NCI-H1105 treated with DMSO at 0.1 percent for 48 hours (cell line): ENCODE measurements at regions not wholly inside any gene's neighbourhood (a gene's known extent, or its start where the extent isn't known, plus 50 kb on each side); places are given as distances from the start of the nearest gene placed in this dataset.

Experiments
- DNase-seq: peaks from one replicate; lab custom pipeline; 2025; lab: John Stamatoyannopoulos, UW

GRCh38 chr19:31664096-31664495, 314.9 kb upstream of the TSHZ3 start:
- no peak for DNase-seq

DNA sequence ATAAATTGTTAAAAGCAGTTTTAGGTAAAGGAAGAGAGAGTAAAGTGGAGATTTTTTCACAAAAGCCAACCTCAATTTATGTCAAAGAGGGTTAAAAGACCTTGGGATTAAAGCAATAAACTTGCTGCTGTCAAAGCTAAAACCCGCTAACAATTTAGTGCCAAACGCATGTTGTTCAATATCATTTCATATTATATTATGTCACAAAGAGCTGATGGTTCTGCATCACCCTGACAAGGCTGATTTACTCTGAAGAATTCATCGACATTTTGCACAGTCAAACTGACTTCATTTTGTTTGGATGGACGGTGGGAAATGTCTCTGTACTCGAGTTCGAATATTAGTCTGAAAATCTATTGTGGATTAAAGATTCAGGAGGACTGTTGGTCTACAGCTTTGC, 315.8 kb upstream of the TSHZ3 start:
- DNase-seq: no peak

DNA sequence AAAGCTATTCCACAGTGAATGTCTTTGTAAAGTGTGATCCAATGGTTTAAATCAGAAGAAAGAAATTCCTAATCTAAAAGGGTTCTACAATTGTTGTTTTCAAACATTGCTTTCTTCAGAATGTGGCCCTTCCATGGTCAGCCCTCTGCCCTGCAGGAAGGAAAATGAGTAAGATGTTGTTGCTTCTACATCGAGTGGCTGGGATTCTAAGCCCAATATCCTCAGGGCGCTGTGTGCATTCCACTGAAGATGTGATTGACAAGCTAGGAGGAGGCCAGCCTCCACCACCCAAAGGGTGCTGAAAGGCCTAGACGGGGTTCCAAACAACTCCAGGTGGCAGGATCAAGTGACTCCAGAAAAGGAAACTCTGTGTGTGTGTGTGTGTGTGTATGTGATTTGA, 316.9 kb upstream of the TSHZ3 start:
- no peak for DNase-seq

DNA sequence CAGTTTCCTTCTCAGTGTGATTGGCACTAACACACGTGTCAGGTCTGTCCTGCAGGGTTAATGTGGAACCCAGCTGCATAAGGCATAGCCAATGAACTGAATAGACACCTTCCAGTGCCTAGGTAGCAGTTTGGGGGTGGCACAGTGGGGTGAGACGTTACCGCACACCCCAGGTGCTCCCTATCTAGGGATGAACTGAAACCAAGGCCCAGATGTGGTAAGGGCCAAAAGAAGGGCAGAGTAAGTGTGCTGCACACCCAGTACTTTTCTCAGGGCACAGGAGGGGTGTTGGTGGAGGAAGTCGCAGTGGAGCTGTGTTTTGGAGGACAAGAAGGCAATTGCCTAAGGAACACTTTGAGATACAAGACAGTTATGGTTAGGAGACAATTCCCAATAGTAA, 317.9 kb upstream of the TSHZ3 start:
- DNase-seq: no peak

- no peak for DNase-seq
Measured at GRCh38 chr19:31668921-31669320, 319.7 kb upstream of the TSHZ3 start.

- no peak for DNase-seq
Measured at GRCh38 chr19:31670931-31671330, 321.7 kb upstream of the TSHZ3 start.

DNA sequence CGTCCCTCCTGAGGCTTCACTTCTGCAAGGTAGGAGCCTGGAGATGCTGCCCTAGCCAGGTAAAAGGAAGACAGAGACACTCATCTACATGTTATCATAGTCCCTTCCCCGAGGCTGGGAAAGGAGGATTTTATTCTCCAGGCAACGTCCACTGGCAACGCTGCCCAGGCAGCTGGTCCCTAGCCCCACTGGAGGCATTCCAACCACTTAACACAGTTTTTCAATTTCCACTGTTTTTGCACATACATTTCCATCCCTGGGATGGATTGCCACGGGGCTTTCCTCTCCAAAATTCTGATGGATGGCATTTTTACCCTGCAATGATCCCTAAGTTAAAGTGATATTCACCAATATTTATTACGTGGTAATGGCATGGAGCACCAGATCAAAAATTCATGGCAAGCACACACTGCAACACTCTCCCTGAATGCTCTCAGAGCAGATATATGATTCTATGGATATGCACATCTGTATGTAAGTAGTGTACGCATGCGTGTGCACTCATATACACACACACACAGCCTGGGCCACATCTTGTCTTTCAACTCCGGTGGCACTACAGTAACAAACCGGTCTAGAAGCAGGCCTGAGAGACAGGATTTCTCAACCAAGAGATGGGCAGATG, 322.3 kb upstream of the TSHZ3 start:
- no peak for DNase-seq

DNA sequence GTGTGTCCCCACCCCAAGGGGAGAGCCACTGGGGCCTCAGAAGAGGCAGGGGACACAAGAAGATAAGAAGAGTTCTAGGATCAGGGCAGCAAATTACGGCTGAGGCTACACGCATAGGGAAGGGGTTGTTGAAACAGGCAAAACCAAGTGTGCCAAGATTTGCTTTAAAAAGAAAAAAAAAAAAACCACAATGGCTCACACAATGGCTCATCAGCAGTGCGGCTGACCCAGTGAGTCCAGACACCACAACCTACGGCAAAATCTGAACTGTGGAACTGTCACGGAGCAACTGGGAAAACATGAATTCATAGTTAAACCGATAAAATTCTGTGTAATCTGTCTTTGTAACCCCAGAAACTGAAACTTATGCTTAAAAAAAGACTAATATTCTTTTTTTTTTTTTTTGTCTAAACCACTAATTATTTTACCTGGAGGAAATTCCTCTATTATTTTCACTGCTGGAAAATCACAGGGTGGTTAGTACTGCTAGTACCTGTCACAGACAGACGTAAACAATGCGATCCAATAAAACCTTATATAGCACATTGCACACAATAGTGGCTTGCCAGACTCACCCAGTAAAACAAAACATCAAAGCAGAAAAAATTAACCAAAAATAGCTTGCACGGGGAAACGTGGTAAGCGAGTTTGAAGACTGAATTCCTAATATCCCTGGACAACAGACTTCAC, 325.4 kb upstream of the TSHZ3 start:
- DNase-seq: no peak

DNA sequence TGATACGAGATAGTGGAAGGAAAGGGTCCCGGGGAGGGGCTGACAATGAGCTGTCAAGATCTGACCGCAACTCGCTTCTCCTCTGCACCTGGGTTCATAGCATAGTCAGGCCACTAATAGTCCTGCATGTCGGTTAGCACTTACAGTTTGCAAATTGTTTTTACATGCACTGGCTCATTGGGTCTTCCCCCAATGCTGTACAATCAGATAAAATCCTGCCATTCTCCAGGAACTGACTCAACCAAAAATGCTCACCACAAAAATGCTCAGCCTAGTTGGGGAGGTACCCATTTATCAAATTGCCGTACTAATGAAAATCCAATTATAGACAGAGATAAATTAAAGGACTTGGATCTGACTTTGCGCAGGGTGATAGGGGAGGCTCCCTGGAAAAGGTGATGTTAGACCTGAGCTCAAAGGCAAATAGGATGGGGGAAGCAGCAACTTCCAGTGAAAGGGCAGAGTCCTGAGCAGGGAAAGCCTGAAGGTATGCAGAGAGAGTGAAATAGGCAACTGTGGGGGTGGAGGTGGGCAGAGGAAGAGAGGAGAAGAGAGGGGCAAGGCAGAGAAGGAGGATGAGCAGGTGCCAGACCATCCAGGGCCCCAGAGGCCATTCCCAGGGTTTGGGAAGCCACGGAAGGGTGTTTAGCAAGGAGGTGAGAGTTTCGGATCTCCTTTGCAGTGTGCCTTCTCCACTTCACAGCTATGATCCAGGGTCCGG, 326.1 kb upstream of the TSHZ3 start:
- no peak for DNase-seq

- no peak for DNase-seq
Measured at GRCh38 chr19:31676271-31677004, 327.2 kb upstream of the TSHZ3 start.

- DNase-seq: no peak
Measured at GRCh38 chr19:31678421-31678820, 329.2 kb upstream of the TSHZ3 start.

DNA sequence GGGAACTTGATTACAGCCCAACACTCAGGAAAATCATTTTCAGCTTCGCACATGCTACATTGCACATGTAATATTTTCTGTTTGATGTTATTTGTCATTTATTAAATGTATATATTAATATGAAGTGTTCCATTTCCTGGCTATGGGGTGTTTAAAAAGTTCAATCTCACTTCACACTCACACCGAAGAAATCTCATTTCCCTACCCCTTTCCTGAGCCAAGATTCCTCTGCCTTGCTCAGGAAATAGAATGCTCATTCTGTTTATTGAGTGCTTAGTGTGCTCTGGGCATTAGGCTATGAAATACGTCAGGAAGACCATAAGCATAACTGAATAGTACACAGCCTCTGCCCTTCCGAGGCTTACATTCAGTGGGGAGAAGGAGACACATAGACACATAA, 331.9 kb upstream of the TSHZ3 start:
- no peak for DNase-seq

DNA sequence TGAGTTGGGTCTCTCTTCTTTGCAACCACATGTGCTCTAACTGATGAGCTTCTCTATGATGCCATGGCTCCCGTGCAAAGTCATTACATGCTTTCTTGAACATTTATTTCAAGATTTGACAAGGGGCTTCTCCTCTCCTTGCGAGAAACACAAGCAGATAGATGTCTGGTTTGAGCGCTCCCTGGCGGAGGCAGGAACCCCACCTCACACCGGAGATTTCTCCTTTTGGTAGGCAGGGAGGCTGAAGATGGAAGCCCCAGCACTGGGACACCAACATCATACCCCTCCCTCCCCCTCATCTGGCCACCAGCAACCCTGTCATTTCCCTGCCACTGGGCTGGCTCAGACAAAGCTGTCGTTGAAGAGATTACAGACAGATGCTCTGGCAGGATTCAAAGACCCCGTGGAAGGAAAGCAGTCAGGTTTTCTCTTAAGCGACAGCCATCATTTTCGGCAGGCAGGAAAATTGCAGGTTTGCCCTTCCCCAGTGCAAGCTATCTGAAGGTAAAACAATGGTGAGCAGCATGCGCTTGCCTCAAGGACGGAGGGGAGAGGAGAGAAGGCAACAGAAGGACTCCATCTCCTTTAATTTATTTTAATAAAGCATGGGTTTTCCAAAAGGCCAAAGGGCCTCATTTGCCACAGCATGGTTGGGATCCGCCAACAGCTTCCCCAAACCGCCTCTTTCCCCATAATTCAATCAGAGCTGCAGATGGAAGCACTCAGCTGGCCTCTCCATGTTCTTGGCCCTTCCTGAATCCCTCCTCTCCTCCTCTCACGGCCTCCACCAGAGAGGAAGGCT, 344.1 kb upstream of the TSHZ3 start:
- DNase-seq: no peak

DNA sequence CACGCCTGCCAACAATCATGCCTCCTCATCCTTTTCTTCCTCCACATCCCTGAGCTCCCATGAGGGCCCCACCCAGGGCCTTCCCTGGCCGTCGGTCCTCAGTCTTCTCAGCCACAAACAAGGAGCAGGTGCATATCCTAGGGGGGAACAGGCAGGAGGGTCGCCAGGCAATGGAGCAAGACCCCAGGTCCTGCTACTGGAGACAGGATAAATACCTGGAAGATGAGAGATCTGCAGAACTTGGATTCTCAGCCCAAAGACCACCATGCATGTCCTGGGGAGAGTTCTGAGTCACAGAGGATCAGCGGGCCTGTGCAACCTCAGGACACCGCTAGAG, 344.7 kb upstream of the TSHZ3 start:
- no peak for DNase-seq

DNA sequence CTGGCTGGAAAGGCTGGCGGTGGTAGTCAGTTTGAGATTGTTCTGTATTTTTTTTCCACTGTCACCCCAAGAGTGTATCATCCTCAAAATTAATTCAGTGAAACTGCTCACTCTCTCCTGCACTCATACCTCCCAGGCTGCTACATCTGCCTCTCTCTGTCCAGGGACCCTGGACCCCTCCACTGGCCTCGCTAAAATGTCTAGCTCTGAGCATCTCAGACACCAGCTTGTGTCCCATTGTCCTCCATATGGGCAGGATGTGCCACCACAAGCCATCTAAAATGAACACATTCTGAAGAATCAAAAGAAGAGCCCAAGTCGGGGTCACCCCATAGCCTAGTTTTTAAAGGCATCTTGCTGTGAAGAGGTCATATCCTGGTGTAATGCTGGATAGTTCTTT, 345.5 kb upstream of the TSHZ3 start:
- DNase-seq: no peak

DNA sequence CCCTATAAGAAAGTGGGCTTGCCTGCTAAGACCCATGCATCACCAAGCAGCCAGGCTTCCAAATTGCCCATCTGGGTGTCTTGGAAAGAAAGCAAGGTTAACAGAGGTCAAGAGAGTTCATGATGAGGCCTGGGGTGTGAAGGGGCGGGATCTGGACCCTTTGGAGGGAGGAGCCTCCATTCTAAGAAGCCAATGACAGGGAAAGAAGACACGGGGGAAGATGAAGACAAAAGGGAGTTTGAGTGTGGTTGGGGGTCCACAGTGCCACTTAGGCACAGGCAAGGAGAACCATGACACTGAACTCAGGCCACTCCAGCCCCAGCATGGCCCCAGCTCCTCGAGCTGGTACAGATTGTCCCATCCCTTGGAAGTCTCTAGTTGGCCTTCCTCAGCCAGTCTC, 350.2 kb upstream of the TSHZ3 start:
- DNase-seq: no peak

GRCh38 chr19:31701146-31701545, 351.9 kb upstream of the TSHZ3 start:
- DNase-seq: peak; percentile 82

DNA sequence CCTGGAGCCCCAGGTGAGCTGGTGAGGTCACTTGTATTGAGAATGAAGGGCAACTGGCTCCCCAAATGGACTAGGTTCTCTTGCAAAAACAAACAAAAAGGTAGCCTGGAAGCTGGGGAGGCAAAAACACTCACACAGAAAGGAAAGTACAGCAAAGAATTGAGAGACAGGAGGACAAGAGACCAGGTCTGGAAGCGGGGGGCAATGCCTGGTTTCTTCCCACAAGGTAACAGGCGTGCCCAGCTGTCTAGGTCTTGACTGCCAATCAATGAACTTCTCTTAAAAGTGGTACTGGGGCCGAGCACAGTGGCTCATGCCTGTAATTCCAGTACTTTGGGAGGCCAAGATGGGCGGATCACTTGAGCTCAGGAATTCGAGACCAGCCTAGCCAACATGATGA, 356.4 kb upstream of the TSHZ3 start:
- no peak for DNase-seq

DNA sequence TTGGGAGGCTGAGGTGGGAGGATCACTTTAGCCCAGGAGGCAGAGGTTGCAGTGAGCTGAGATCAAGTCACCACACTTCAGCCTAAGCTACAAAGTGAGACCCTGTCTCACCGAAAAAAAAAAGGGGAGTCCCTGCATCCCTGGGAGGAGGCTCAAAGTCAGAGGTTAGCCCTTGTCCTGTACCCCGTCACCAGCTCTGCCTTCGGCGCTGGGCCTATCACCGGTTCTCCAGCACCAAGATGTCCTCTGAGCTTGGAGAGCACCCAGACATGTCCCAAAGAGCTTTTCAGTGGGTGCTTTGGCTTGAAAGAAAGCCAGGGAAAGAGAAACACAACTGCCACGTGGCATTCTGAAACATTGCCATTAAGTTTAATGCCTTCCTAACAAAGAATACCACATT, 356.9 kb upstream of the TSHZ3 start:
- DNase-seq: no peak

- no peak for DNase-seq
Measured at GRCh38 chr19:31706691-31707620, 357.7 kb upstream of the TSHZ3 start.

- DNase-seq: no peak
Measured at GRCh38 chr19:31708520-31708919, 359.3 kb upstream of the TSHZ3 start.
